ENCODE measurements at regions not wholly inside any gene's neighbourhood (a gene's known extent, or its start where the extent isn't known, plus 50 kb on each side); places are given as distances from the start of the nearest gene placed in this dataset.

- ChIA-PET CTCF (no interaction called here), POLR2A (no interaction called here)
- BruUV-seq (replicated peaks) = no TSS peak
- Mint-ChIP-seq H3K4me3 (ENCODE audit: unreplicated experiment) (no peak overlapping the region), H3K27me3 (ENCODE audit: insufficient read depth, unreplicated experiment) (no peaks in the 10 kb centered on the region), H3K27ac (ENCODE audit: low read depth, unreplicated experiment) (no peak overlapping the region), H3K9me3 (ENCODE audit: unreplicated experiment) (no peaks in the 10 kb centered on the region), H3K4me1 (ENCODE audit: insufficient read depth, unreplicated experiment) (no peaks in the 10 kb centered on the region), H3K36me3 (ENCODE audit: insufficient read depth, unreplicated experiment) (no peaks in the 10 kb centered on the region)
- TF ChIP-seq CTCF (IDR thresholded peaks at IDR 0.05; ENCODE audit: unreplicated experiment) = no peak
- no peak for DNase-seq (ENCODE audit: unreplicated experiment)
- intact Hi-C loops (cut with micrococcal nuclease) = no loop called here
These were observed 134.2 kb downstream of the CDCA7 start for GRCh38 chr2:173488861-173489260.

- CTCF ChIA-PET = no interaction called here
- POLR2A ChIA-PET = no interaction called here
- Mint-ChIP-seq H3K4me3 (ENCODE audit: unreplicated experiment) (no peak overlapping the region), H3K9me3 (ENCODE audit: unreplicated experiment) (no peaks in the 10 kb centered on the region), H3K27ac (ENCODE audit: low read depth, unreplicated experiment) (no peak overlapping the region), H3K4me1 (ENCODE audit: insufficient read depth, unreplicated experiment) (no peaks in the 10 kb centered on the region), H3K27me3 (ENCODE audit: insufficient read depth, unreplicated experiment) (no peaks in the 10 kb centered on the region), H3K36me3 (ENCODE audit: insufficient read depth, unreplicated experiment) (no peaks in the 10 kb centered on the region)
- TF ChIP-seq CTCF (IDR thresholded peaks at IDR 0.05; ENCODE audit: unreplicated experiment) = no peak
- DNase-seq (ENCODE audit: unreplicated experiment) = no peak
- BruUV-seq (replicated peaks) = no TSS peak
- intact Hi-C loops (cut with micrococcal nuclease) = no loop called here
These were observed 136.7 kb downstream of the CDCA7 start for GRCh38 chr2:173491418-173491817.

GRCh38 chr2:173493874-173494273 is 139.2 kb downstream of the CDCA7 start:
- no TSS peak for BruUV-seq (replicated peaks)
- intact Hi-C loops (cut with micrococcal nuclease) = no loop called here
- Mint-ChIP-seq H3K9me3 (ENCODE audit: unreplicated experiment) (no peaks in the 10 kb centered on the region), H3K27ac (ENCODE audit: low read depth, unreplicated experiment) (no peak overlapping the region), H3K4me1 (ENCODE audit: insufficient read depth, unreplicated experiment) (no peaks in the 10 kb centered on the region), H3K27me3 (ENCODE audit: insufficient read depth, unreplicated experiment) (no peaks in the 10 kb centered on the region), H3K4me3 (ENCODE audit: unreplicated experiment) (no peak overlapping the region), H3K36me3 (ENCODE audit: insufficient read depth, unreplicated experiment) (no peaks in the 10 kb centered on the region)
- no peak for TF ChIP-seq CTCF (IDR thresholded peaks at IDR 0.05; ENCODE audit: unreplicated experiment)
- POLR2A ChIA-PET = interaction anchor here (0.8 kb wide), 1 partner anchor 464 kb away, joined by 3 read pairs; no protein-coding TSS in a partner anchor
- DNase-seq (ENCODE audit: unreplicated experiment) = no peak
- CTCF ChIA-PET = no interaction called here

GRCh38 chr2:173496746-173497145 is 142.1 kb downstream of the CDCA7 start:
- Mint-ChIP-seq H3K4me1 (ENCODE audit: insufficient read depth, unreplicated experiment) (no peaks in the 10 kb centered on the region), H3K9me3 (ENCODE audit: unreplicated experiment) (no peaks in the 10 kb centered on the region), H3K27me3 (ENCODE audit: insufficient read depth, unreplicated experiment) (peaks cover 3% of the 10 kb centered on the region), H3K36me3 (ENCODE audit: insufficient read depth, unreplicated experiment) (no peaks in the 10 kb centered on the region), H3K27ac (ENCODE audit: low read depth, unreplicated experiment) (no peak overlapping the region), H3K4me3 (ENCODE audit: unreplicated experiment) (no peak overlapping the region)
- BruUV-seq (replicated peaks) = no TSS peak
- CTCF ChIA-PET = interaction anchor here (0.6 to 0.7 kb wide), 3 partner anchors 14 to 906 kb away, joined by 3 to 4 read pairs (median 3); no protein-coding TSS in a partner anchor
- intact Hi-C loops (cut with micrococcal nuclease) = no loop called here
- POLR2A ChIA-PET = no interaction called here
- no peak for TF ChIP-seq CTCF (IDR thresholded peaks at IDR 0.05; ENCODE audit: unreplicated experiment)
- DNase-seq (ENCODE audit: unreplicated experiment) = no peak
